Smooth muscle cell (in vitro differentiated cells): ENCODE measurements at regions not wholly inside any gene's neighbourhood (a gene's known extent, or its start where the extent isn't known, plus 50 kb on each side); places are given as distances from the start of the nearest gene placed in this dataset.

ENCODE experiments used
- DNase-seq: peaks from one replicate; lab custom pipeline; 2025; ENCODE audit not compliant: unreplicated experiment; lab: John Stamatoyannopoulos, UW
- H2AFZ ChIP-seq: fragments of 200-600 bp; sonication (generic); 2 replicates; pipeline ENCODE4 v1.6.0; 2016; ENCODE audit warnings: antibody characterized with exemption, low read depth, mild to moderate bottlenecking
- H3F3A ChIP-seq: fragments of 200-600 bp; sonication (generic); 2 replicates; pipeline ENCODE4 v1.6.0; 2017; ENCODE audit warnings: antibody characterized with exemption, low read depth
- H3K27ac ChIP-seq: fragments of 200-600 bp; sonication (generic); 2 replicates; pipeline ENCODE4 v1.5.1; 2016; ENCODE audit warnings: low read depth, mild to moderate bottlenecking
- H3K27me3 ChIP-seq: fragments of 200-600 bp; sonication (generic); 2 replicates; pipeline ENCODE4 v1.6.1; 2016; ENCODE audit warnings: low read depth, mild to moderate bottlenecking
- H3K36me3 ChIP-seq: fragments of 200-600 bp; sonication (generic); 2 replicates; pipeline ENCODE4 v1.5.1; 2016; ENCODE audit warnings: low read depth
- H3K4me1 ChIP-seq: fragments of 200-600 bp; sonication (generic); 2 replicates; pipeline ENCODE4 v1.5.1; 2016; ENCODE audit warnings: low read depth
- H3K4me2 ChIP-seq: fragments of 200-600 bp; sonication (generic); 2 replicates; pipeline ENCODE4 v1.6.0; 2016; ENCODE audit warnings: mild to moderate bottlenecking
- H3K4me3 ChIP-seq: fragments of 200-600 bp; sonication (generic); 2 replicates; pipeline ENCODE4 v1.5.1; 2016; ENCODE audit warnings: mild to moderate bottlenecking
- H3K79me2 ChIP-seq: fragments of 200-600 bp; sonication (generic); 2 replicates; pipeline ENCODE4 v1.6.0; 2016; ENCODE audit warnings: low read depth, mild to moderate bottlenecking
- H3K9ac ChIP-seq: fragments of 200-600 bp; sonication (generic); 2 replicates; pipeline ENCODE4 v1.6.0; 2016; ENCODE audit warnings: low read depth
- H3K9me3 ChIP-seq: fragments of 200-600 bp; sonication (generic); replicated peaks from 2 replicates; pipeline ENCODE4 v1.5.1; 2016; ENCODE audit warnings: low read depth
- H4K20me1 ChIP-seq: fragments of 200-600 bp; sonication (generic); 2 replicates; pipeline ENCODE4 v1.6.0; 2016; ENCODE audit warnings: low read depth
- WGBS: methylation state at CpG from one replicate; pipeline ENCODE4 v1.1.7; 2016; ENCODE audit warnings: low lambda C conversion rate; 5-methylcytosine and 5-hydroxymethylcytosine counted together
- TF ChIP-seq, protein P1 (sequence below): fragments of 200-600 bp; sonication (generic); IDR thresholded peaks from 2 replicates; pipeline ENCODE4 v1.5.1; 2017; ENCODE audit warnings: borderline replicate concordance, mild to moderate bottlenecking, antibody characterized with exemption; ENCODE audit not compliant: insufficient read depth, poor library complexity, severe bottlenecking

DNA sequence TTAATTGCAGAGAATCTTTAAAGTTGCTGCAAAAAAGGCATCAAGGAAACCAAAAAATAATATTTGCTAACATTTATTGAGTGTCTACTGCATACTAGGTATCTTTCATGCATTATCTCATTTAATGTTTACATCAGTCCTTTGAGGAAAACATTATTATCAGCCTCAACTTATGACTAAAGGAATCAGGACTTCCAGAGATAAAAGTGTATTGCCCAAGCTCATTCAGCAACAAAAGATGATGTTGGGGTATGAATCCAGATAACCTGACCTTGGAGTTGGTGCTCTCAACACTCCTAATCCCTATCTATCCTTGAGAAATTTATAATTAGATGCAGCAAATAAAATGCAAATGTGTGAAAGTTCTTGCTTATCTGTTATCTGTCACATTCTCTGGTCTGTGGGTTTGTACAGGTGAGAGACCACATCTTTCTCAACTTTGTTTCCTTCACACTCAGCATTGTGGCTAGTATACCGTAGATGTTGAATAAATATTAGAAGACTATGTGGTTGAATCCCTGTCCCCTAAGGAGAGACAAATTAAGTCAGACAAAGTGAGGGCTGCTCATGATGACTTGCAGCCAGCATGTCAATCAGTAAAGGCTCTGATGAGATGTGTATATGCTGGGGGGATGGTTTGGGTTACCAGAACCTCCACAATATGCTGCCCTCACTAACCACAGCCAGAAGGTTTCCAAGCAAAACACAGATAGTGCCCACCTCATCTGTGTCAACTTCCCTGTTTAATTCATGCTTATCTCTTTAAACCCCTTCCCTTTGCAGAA lies 82.6 kb downstream of the NOG start:
- TF ChIP-seq, protein P1, sequence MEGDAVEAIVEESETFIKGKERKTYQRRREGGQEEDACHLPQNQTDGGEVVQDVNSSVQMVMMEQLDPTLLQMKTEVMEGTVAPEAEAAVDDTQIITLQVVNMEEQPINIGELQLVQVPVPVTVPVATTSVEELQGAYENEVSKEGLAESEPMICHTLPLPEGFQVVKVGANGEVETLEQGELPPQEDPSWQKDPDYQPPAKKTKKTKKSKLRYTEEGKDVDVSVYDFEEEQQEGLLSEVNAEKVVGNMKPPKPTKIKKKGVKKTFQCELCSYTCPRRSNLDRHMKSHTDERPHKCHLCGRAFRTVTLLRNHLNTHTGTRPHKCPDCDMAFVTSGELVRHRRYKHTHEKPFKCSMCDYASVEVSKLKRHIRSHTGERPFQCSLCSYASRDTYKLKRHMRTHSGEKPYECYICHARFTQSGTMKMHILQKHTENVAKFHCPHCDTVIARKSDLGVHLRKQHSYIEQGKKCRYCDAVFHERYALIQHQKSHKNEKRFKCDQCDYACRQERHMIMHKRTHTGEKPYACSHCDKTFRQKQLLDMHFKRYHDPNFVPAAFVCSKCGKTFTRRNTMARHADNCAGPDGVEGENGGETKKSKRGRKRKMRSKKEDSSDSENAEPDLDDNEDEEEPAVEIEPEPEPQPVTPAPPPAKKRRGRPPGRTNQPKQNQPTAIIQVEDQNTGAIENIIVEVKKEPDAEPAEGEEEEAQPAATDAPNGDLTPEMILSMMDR: no peak
- peaks cover 40% of the 10 kb centered on the region for H3K27me3 ChIP-seq
- no peak overlapping the region for H2AFZ ChIP-seq
- no peak overlapping the region for H3K9ac ChIP-seq
- H3K27ac ChIP-seq: no peak overlapping the region
- H3K4me2 ChIP-seq: no peak overlapping the region
- WGBS: 94% methylated on average over 1 of the region's 1 CpG
- H3K36me3 ChIP-seq: no peaks in the 10 kb centered on the region
- DNase-seq: no peak
- peaks cover 2% of the 10 kb centered on the region for H3F3A ChIP-seq
- no peaks in the 10 kb centered on the region for H3K9me3 ChIP-seq
- H4K20me1 ChIP-seq: no peaks in the 10 kb centered on the region
- H3K4me1 ChIP-seq: peaks cover 5% of the 10 kb centered on the region
- H3K4me3 ChIP-seq: no peak overlapping the region
- no peaks in the 10 kb centered on the region for H3K79me2 ChIP-seq

DNA sequence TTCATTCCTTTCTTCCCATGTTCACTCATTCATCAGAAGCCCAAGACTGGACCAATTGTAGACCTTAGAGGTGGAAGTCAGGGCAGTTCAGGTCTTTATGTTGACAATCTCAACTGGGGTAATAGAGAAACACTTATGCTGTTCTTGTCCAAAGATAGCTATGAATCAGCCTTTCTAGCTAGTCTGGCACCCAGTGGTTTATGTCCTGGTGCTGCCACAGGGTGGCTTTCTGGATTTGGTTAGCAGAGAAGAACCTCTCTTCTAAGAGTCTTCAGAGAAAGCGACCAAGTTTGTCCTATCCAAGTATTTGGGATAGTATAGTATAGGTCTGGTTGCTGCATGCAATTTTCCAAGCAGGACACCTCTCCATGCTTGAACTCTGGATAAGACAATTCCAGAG lies 83.3 kb downstream of the NOG start:
- peaks cover 40% of the 10 kb centered on the region for H3K27me3 ChIP-seq
- peaks cover 4% of the 10 kb centered on the region for H3F3A ChIP-seq
- 100% methylated on average over 1 of the region's 1 CpG for WGBS
- no peaks in the 10 kb centered on the region for H3K79me2 ChIP-seq
- H3K9ac ChIP-seq: no peak overlapping the region
- H3K4me3 ChIP-seq: no peak overlapping the region
- no peak overlapping the region for H2AFZ ChIP-seq
- no peaks in the 10 kb centered on the region for H3K36me3 ChIP-seq
- peaks cover 5% of the 10 kb centered on the region for H3K4me1 ChIP-seq
- no peaks in the 10 kb centered on the region for H4K20me1 ChIP-seq
- H3K4me2 ChIP-seq: no peak overlapping the region
- DNase-seq: no peak
- no peaks in the 10 kb centered on the region for H3K9me3 ChIP-seq
- TF ChIP-seq, protein P1: no peak
- H3K27ac ChIP-seq: no peak overlapping the region

DNA sequence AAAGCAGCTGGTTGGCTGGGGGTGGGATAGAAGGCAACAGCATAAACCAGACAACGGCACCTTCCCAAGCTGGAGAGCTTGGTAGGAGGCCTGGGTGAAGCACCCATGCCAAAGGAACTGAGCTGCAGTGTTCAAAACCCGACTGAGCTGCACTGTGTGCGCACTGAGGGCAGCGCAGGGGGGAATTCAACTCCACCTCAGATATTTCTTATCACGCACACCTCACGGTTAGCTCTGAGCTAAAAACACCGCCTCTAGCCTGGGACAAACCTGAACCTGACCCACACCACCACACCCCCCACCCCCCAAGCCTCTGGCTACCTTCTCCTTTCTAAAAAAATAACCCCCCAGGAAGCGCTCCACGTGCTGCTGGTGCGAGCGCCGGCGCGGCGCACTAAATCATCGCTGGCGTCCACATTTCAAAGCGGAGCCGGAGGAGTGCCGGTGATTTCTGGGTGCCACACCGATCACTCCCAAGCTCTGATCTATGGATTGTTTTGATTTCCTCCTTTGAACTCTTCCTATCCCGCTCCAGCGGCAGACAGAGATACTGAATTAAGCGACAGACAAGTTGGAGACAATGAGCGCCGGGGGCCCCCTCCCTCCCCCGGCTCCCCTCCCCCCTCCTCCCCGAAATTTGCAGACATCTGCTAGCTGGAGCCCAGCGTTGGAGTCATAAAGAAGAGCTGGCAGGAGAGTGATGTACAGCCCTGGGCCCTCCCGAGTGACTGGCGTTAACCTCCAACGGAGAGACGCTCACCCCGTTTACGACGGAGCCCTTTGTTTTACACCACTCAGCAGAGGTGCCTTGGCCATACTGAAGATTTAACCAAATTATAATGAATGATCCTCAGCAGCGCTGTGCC lies 85.0 kb downstream of the NOG start:
- peak overlapping the region; percentile 44 for H3K4me3 ChIP-seq
- H3K9ac ChIP-seq: no peak overlapping the region
- peak overlapping the region; percentile 81 for H3K4me2 ChIP-seq
- peak overlapping the region; percentile 90 for H3K27ac ChIP-seq
- no peaks in the 10 kb centered on the region for H3K36me3 ChIP-seq
- TF ChIP-seq, protein P1: no peak
- H3K9me3 ChIP-seq: no peaks in the 10 kb centered on the region
- H4K20me1 ChIP-seq: no peaks in the 10 kb centered on the region
- peaks cover 40% of the 10 kb centered on the region for H3K27me3 ChIP-seq
- DNase-seq: no peak
- H3K4me1 ChIP-seq: peaks cover 5% of the 10 kb centered on the region
- 11% methylated on average over 35 of the region's 37 CpGs for WGBS
- H2AFZ ChIP-seq: peak overlapping the region; percentile 56
- no peaks in the 10 kb centered on the region for H3K79me2 ChIP-seq
- H3F3A ChIP-seq: peaks cover 4% of the 10 kb centered on the region
